ENCODE measurements at regions not wholly inside any gene's neighbourhood (a gene's known extent, or its start where the extent isn't known, plus 50 kb on each side); places are given as distances from the start of the nearest gene placed in this dataset.

DNA sequence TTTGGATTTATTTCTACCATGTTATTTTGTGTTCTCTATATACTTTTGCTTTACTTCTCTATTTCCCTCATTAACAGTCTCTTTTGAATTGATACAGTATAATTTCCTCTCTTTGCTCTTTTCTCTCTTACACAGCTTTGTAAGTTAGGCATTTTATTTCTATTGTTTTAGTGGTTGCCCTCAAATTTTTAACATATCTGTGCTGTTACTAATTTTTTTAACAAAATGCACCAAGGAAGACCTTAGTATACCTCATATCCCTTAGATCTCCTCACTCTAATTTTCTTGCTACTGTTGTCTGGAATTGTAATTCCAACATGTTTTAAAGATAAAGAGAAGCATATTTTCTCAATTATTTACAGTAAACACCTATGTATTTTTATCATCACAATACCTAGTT is 416.8 kb upstream of the SLC14A2 start:
- TF ChIP-seq, protein P1, sequence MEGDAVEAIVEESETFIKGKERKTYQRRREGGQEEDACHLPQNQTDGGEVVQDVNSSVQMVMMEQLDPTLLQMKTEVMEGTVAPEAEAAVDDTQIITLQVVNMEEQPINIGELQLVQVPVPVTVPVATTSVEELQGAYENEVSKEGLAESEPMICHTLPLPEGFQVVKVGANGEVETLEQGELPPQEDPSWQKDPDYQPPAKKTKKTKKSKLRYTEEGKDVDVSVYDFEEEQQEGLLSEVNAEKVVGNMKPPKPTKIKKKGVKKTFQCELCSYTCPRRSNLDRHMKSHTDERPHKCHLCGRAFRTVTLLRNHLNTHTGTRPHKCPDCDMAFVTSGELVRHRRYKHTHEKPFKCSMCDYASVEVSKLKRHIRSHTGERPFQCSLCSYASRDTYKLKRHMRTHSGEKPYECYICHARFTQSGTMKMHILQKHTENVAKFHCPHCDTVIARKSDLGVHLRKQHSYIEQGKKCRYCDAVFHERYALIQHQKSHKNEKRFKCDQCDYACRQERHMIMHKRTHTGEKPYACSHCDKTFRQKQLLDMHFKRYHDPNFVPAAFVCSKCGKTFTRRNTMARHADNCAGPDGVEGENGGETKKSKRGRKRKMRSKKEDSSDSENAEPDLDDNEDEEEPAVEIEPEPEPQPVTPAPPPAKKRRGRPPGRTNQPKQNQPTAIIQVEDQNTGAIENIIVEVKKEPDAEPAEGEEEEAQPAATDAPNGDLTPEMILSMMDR (IDR thresholded peaks at IDR 0.05): no peak
- no peak for TF ChIP-seq POLR2A (IDR thresholded peaks at IDR 0.05)
- TF ChIP-seq EP300 (IDR thresholded peaks at IDR 0.05): no peak
